GM19035 (cell line): ENCODE measurements at regions not wholly inside any gene's neighbourhood (a gene's known extent, or its start where the extent isn't known, plus 50 kb on each side); places are given as distances from the start of the nearest gene placed in this dataset.
"Not testable (repeated sequence)": the region's sequence is repeated elsewhere in the genome, so short reads cannot be mapped to it uniquely, and the experiment has no call there.

Experiments used
- ATAC-seq: cut with Tn5 transposase; IDR thresholded peaks from one replicate; pipeline ENCODE4 v1.9.1; 2021; ENCODE audit not compliant: unreplicated experiment

DNA sequence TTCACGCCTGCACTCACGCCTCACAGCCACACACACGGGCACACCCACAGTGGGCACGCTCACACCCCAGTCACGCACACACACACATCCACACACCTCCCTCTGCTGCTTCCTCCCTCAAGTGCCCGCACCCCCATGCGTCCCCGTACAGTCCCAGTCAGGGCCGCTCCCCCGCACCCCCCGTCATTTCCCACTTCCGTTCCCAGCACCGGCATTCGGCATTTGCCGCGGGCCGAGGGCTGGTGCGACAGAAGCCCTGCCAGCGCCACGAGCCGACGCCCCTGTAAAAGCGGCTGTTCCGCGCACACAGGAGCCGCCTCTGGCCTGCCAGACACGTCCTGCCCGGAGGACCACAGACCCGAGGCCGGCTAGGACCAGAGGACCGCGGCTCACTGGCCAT lies 4428.0 kb upstream of the TPTE start:
- not testable (repeated sequence) for ATAC-seq

DNA sequence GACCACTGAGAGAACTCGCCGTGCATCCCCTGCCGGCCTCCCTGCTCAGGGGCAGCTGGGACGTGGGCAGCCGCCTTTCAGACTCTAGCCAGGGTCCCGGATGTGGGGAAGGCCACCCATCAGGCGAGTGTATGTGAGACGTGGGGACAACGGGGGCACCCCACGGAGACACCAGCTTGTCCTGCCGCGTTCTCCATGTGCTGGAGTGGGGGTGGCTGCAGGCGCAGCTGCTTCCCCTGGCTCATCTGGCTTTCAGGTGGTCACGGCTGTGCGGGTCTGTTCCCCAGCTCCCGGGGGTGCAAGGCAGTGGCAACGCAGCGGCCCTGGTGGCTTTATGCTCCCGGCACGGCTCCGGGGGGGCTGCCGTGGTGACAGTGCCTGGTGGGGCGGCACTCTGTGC lies 4427.5 kb upstream of the TPTE start:
- not testable (repeated sequence) for ATAC-seq

- not testable (repeated sequence) for ATAC-seq
Measured at GRCh38 chr21:6095304-6095703, 4426.1 kb upstream of the TPTE start.

DNA sequence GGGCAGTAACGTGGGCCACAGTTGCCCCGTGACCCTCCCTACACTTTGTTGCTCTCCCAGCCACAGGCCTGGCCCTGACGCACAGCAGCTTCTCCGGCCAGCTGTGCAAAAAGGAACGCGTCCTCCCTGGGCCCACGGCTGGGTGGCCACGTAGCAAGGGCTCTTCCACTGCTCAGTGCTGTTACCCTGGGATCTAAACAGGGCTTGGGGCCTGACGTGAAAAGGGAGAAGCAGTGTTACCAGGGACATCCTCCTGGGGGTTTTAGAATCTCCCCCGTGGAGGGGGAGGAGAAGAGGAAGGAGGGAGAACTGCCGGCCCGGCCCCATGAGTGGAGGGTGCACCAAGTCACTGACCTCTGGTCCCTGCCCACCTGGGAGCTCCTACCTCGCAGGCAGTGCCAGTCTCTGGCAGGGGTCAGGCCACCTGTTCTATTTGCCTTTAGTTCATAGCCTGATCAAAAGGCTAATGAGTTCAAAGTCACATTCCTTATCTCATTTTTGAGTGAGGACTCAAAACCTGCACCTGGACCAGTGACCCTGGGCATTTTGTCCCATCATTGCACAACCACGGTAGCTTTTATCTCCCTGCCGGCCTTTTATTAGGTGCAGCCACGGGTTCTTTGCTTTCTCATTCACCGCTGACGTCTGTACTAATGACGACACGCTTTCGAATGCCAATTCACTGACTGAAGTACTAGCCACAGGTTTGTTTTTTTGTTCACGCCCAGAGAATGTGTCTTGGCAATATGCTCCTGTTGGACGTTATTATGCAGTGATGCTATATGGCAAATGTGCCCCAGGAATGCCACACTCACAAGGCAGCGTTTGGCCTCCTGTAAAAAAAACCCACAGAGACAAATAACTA lies 4424.6 kb upstream of the TPTE start:
- ATAC-seq: not testable (repeated sequence)

DNA sequence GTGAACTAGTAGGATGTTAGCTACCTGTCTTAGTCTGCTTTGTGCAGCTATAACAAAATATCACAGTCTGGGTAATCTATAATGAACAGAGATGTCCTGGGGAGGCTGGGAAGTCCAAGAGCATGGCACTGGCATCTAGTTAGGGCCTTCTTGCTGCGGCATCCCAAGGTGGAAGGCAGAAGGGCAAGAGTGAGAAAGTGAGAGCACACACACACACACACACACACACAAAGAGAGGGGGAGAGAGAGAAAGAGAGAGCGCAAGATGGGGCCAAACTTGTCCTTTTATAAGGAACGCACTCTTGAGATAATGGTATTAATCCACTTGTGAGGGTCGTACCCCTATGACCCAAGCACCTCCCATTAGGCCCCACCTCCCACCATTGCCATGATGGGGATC lies 4423.6 kb upstream of the TPTE start:
- ATAC-seq: not testable (repeated sequence)

DNA sequence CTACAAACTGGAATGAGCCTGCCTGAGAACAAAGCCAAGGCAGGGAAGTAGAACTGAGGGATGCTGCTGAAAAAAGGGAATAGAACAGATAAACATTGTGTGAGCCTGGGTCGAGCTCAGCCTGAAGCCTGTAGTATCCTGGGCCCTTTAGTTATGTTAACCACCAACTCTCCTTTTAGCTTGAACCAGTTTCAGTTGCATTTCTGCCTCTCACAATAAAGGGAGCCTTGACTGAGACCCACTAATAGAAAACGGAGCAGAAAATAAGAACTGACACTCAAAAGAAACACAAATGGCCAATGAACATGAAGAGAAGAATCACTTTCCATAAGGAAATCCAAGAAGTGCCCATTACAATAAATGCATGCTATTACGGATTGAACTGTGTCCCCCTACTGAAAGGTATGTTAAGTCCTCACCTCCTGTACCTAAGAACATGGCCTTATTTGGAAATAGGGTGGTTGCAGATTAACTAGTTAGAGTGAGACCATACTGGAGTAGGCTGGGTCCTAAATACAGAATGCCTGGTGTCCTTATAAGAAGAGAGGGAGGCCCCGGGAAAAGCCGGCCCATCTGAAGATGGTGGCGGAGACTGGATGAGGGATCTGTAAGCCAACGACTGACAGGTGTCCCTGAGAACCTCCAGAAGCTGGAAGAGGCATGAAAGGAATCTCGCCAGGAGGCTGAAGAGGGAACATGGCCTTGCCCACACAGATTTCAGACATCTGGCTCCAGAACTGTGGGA lies 4423.0 kb upstream of the TPTE start:
- not testable (repeated sequence) for ATAC-seq

DNA sequence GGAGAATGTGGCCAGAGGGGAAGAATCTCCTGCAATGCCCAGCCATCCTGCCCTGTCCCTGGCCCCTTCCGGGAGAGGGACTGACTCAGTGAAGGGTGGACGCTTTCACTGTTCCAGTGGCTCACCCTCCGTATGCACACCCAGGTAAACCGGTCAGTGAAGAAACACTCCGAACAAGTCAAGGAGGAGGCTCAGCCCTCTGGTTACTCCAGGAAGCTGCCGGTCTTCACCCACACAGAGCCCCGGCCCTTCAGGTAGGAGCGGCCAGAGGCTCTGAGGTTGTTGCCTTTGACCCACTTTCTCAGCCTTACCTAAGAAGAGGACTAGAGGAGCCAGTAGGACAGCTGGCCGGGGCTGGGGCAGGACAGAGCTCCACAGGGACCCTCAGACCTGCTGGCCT lies 4419.8 kb upstream of the TPTE start:
- not testable (repeated sequence) for ATAC-seq

DNA sequence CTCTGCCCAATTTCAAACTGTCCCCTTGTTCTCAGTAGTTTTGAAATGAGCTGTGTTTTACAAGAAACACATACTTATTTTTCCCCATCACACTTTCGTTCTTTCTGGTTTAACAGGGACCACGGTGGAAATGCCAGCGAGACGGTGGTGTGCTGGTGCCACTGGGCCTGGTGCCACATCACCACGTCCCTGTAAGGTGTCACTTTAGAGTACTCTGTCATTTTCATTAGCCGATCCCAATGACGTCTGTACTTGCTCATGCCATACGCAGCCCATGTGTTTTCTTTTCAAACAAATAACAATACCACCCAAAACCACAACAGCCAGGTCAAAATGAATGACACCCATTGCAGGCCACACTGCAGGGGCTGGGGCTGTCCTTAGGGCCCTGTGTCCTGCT lies 4416.8 kb upstream of the TPTE start:
- not testable (repeated sequence) for ATAC-seq

DNA sequence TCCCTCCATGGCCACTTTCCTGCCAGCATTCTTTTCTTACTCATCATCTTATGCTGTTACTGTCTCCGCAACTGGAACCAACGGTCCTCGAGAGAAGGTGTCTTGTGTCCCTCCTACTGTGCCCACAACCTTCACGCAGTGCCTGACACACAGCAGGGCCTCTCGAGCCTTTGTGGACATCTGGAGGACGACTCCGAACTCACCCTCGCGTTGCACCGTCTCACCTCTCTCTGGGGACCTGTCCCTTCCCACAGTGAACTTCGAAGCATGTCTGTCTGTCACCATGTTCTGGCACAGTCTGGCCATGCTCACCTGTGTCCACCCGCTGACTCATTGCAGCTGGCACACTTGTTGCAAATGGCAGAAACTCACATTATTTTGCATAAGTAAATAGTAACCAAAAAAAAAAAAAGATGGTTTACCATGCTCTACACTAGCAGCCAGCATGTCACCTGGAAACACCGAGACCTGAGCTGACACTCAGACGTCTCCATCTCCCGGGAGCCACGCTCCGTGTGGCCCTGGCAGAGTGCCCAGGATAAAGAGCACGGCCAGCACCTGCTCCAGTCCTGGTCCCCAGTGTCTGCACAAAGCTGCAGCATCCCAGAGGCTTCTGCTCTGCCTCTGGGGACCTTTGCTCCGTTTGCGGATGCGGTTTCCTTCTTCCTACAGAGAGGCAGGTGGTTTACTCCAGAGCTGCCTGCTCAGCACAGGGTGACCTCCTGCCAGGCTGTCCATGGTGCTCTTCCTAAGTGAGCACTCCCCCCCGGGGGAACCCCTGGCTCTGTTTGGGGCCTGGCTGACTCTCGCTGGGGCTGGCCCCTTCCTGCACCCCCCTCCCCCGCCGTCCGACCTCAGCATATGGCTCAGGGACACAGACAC lies 4414.5 kb upstream of the TPTE start:
- ATAC-seq: not testable (repeated sequence)

DNA sequence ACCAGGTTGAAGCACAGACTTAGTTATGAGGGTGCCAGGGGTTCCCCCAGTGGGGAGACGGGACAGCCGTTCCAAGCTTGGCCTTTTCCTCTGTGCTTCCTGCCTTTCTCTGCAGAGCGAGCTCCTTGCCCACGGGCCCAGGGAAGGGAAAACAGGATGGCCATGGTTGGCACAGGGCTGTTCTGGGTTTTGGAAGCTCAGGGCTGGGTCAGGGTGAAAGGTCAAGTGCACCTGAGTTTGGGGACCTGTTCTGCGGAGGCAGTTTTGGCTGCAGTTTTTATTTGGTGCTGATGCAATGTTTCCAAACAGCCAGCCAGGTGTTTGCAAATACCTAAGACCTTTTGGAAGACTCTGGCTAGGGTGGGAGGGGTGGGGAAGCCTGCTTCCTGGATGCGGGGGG lies 4412.5 kb upstream of the TPTE start:
- not testable (repeated sequence) for ATAC-seq

GRCh38 chr21:6109774-6110173 lies 4411.6 kb upstream of the TPTE start:
- ATAC-seq: not testable (repeated sequence)

GRCh38 chr21:6110716-6111343 lies 4410.6 kb upstream of the TPTE start:
- peak; percentile 77 for ATAC-seq

- peak; percentile 17 for ATAC-seq
Measured at GRCh38 chr21:6111354-6111753, 4410.0 kb upstream of the TPTE start.

- not testable (repeated sequence) for ATAC-seq
Measured at GRCh38 chr21:6118336-6118735, 4403.0 kb upstream of the TPTE start.

DNA sequence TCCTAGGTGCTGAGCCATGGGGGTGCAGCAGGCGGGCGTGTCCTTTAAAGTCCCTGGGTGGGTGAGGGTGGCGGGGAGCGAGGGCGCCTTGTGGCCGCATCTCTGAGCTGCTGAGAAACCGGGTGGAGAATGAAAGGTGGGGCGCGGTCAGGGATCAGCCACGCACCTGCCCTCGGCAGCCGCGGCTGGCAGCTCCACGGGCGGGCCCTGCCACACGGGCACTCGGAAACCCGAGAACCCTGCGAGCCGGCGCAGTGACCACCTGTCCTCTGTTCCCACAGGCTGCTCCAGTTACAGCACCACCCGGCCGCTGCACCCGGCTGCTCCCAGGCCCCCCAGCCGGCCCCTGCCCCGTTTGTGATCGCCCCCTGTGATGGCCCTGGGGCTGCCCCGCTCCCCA lies 4400.5 kb upstream of the TPTE start:
- ATAC-seq: not testable (repeated sequence)

GRCh38 chr21:6122629-6123028 lies 4398.8 kb upstream of the TPTE start:
- ATAC-seq: not testable (repeated sequence)

- ATAC-seq: not testable (repeated sequence)
Measured at GRCh38 chr21:6123224-6123623, 4398.2 kb upstream of the TPTE start.

GRCh38 chr21:6125549-6126240 lies 4395.7 kb upstream of the TPTE start:
- not testable (repeated sequence) for ATAC-seq

- peak; percentile 52 for ATAC-seq
Measured at GRCh38 chr21:6126976-6127732, 4394.2 kb upstream of the TPTE start.
